COLO668 (cell line): ENCODE measurements at regions not wholly inside any gene's neighbourhood (a gene's known extent, or its start where the extent isn't known, plus 50 kb on each side); places are given as distances from the start of the nearest gene placed in this dataset.
"Not testable (repeated sequence)": the region's sequence is repeated elsewhere in the genome, so short reads cannot be mapped to it uniquely, and the experiment has no call there.

ENCODE experiments used
- DNase-seq: peaks from one replicate; lab custom pipeline; 2025; ENCODE audit not compliant: unreplicated experiment; lab: John Stamatoyannopoulos, UW

DNA sequence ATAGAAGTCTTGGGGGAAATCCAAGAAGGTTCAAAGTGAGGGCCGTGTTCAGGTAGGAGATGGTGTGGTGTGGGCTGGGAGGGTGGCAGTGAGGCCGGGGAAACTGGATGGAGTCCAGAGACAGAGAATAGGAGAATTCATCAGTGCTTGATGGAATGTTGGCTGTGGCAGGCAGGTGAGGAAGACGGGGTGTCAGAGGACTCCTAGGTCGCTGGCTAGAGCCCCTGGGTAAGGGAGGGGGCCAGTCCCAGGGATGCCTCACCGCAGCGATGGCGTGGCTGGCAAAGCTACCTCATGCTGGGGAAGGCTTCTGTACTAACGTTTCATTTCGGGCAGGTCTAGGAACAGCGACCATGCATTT is 373.0 kb downstream of the RPS24 start:
- no peak for DNase-seq

DNA sequence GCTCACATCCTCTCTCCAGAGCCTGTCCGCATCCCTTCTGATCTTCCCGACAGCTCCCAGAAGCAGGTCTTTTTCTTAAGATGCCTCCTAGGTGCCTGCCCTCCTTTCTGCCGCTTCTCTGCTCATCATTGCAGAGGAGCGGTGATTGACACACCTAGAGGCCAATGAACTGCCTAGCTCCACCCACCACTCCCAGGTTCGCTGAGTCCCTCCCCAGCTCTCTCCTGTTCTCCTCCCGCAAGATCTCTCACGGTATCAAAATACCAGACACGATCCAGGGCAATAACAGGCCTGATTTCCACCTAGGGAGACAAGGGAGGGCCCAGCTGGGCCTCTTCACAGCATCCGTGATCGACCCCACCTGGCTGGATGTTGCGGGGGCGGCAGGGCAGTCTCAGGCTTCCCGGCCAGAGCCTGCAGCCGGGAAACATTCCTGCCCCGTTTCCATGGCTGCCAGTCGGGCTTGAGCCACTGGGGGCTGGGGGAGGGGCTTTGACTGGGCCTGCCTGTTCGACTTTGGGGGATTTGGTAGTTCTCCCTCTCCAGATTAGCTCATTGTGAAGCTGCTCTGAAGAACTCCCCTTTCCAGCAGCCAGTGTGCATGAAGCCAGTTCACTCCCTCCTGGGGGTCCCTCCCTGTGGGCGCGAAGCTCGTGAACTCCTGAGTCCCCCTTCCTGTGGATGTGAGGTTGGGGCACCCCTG is 373.5 kb downstream of the RPS24 start:
- peak; percentile 83 for DNase-seq

DNA sequence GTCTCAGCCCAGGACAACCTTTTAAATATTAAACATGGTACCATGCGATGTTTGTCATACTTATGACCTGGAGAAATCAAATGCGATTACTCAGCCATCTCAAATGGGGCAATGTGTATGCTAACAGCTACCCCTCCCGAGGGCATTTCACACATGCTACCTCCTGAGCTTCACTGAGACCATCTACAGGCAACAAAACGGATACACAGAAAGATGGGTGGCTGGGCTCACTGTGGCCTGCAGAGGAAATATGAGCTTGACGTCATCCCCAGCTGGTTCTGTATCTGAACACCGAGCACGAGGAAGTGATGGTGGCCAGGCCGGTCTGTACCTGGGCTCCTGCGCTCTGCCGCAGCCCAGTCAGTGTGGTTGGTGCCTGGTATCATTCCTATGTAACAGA is 374.3 kb downstream of the RPS24 start:
- DNase-seq: no peak

DNA sequence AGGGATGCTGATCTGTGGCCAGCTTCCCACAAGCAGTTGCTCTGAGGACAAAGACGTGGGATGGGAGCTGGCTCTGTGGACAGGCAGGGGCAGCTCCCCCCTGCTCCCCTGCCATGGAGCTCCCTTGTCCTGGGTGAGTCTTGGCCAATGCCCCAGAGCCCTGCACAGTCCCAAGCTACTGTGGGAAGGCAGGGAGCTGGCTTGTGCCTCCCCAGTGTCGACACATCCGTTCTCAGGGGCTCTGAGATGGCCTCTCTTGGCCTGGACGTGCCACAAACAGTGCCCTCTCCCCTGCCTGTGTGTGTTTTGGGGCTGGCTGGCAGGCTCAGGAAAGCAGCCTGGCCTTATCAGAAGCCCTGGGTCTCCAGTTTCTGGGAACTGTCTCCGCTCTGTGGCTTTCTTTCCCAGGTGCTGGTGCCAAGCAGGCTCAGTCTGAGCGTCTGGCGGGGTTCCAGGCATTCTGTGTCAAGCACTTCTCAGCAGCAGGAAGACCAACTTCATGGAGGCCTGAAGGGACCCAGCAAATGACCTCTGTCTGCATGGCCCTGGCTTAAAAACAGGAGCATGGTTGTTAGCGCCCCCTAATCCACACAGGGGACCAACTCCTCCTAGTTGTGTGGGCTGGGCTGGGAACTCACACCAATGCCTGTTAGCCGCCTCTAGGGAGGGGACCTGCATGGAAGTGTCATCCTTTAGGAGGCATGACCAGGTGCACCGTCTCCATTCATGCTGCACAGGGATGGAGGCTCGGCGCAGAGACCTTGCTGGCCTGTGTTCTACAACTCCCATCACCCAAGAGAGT is 375.2 kb downstream of the RPS24 start:
- DNase-seq: peak; percentile 18

DNA sequence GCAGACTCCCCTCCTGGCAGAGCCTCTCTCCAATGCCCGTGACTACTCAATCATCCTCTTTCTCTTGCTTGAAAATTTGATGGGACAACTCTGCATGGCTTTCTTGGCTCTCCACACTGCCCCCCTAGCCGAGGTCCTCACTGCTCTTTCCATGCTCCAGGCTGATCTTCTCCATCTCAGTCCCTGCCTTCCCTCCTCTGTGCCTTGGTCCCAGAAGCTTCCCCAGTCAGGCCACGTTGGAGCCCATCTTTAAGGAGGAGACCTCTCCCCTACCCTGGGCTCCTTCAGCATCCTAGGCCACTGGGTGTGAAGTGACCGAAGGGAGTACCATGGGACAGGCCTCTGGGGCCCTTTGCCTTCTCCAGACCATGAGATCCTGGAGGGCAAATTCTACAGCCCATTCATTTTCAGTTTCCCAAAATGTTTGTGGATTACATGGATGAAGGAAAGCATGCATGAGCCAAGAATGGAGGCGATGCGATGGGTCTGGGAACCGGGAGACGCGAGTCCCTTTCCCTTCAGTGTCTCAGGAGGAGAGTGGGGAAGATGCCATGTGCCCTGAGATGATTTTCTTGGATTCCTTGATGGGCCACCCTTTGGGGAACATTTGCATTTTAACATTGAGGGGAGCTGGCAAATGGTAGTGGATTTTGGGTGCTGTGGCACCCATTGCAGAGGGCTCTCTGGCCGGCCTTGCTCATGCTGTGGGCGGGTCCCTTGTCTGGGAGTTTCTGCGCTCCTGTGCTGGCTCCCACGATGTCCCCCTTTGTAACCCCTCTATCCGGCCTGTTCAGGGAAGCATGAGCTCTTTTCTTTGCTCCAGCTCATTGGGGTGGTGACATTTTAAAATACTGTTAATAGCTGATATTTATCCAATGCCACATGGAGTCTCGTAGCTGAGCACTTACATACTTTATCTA is 376.6 kb downstream of the RPS24 start:
- DNase-seq: no peak

DNA sequence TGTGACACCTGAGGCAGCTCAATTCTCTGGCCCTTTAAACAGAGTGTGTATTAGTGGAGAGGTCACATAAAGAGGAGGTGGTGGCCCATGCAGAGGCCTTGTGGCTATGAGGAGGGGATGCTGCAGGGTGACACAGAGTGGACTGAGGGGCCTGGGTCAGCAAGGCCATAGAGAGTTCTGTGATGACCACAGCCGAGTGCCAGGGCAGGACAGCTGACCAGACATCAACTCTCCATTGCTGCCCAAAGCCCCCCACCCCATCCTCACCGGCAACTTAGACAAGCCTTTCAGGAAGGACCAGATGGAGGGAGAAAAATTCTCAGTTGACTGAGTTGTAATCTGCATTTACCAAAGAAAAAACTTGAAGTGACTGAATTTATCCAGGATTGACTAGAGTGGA is 378.1 kb downstream of the RPS24 start:
- DNase-seq: no peak

DNA sequence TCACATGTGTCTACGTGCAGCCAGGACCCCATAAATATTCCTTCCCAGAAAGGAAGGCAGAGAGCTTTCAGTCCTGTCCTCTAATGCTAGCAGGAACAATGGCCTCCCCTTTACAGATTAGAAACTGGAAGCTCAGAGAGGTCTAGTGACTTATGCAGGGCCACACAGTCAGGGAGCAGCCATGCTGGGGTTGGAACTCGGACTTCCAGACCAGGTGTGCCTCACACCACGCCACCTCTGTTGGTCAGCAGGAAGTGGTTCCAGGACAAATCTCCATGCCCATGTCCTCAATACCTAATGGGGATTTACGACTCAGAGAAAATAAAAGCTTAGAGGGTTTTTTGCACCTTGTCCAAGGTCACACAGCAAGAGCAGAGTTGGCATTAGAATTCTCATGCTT is 378.9 kb downstream of the RPS24 start:
- DNase-seq: no peak

DNA sequence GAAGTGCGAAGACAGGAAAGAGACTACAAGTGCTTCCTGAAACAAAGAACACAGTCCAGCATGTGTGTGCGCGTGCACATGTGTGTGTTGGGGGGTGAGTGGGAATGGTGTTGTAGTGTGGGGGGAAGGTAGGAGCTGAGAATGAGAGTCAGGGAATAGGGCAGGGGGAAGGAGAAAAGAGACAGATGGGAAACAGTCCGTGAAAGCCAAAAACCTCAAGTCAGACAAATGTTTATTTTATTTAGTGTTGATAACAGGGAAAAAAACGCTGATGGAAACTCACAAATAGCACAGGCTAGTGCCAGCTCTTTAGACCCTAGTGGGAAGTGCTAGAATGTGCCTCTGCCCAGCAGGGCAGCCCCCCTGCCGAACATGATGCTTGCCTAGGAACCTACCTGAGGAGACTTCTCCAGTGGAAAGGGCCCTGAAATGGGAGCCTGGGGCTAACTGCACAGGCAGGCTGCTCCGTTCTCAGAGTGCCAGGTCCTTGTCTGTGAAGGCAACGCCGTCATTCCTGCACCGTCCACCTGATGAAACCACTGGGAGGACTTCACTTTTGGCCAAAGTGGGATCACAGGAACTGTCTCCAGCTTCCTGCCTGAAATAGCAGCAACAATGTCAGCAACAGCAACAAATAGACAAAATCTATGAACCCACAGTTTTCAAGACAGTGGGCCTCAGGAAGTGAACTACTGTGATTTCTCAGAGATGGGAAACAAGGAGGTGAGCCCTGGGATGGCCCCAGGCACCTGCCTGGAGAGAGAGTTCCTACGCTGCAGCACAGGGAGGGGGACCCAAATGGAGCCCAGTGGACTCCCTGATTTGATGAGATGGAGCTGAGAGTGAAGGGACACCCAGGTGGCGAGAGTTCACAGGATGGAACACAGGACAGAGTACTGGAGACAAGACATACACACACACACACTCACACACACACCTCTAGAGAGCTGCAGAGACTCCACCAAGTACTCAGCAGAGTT is 379.7 kb downstream of the RPS24 start:
- no peak for DNase-seq

DNA sequence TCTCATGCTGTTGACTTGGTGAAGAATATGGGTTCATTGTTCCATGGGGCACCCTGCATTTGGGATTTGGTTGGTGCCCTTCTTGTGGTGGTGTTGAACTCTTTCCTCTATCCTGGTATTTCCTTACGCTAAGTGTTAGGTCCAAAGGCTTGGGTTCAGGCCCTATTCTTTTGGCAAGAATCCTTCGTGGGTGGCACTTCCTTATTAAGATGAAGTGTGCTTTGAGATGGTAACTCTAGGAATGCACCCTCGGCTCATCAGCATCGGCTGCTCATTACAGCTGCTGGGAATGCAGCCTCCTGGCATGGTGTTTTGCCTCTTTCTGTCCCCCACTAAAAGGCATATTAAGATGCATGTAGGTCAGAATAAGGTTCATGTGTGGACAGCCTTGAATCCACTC is 380.7 kb downstream of the RPS24 start:
- DNase-seq: no peak

DNA sequence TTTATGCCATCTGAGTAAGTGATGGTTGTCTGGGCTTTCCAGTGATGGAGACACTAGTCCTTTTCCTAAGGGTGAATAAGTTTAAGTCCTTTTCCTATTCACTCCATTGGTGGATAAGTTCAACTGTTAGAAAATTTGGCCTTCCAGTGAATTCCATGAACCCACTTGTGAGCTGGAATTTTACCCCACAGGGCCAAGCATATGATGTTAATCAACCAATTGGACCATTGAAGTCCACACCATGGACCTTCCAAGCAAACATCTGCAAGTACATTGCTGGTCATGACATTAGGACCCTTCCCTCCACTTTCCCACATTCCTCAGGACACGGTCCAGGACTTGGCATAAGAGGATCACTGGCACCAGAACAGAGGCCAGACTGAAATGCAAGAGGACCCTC is 381.4 kb downstream of the RPS24 start:
- no peak for DNase-seq

DNA sequence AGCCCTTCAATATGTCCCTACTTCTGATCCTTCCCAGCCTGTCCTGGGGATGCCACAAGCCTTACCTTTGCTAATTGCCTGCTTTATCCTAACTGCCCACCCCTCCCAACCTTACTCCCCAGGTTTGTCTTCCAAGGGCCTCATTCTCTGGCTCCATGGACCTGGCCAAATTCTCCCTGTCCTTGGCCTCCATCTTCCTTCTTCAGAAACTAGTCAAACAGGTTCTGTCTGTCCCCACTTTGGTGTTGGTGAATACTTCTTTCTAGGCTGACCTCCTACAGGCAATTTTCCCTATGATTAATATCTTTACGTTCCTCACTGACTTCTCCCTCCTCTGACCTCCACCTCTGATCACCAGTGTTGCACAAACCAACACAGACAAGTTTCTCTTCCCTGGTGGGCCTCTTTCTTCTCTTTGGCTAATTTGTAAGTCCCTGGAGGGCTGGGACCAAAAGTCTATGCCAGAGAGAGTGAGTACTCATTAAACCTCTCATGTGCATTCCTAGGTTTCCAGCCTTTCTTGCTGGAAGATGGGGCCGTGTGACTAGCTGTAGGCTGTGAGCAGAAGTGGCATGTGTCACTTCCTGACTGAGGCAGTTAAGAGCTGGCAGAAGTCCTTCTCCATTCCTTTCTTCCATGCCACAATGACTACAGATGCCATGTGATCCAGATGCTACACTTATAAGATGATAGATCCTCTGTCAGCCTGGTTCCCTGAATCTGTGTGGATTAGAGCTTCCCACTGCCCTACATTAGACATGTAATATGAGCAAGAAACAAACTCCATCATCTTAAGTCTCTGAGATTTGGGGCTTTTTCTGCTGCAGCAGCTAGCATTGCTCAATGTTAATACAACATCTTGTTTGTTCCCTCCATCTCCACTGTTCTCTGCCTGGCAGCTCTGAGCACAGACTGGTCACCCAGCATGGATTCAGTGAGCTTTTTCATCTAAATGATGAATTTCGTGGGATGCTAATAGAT is 382.7 kb downstream of the RPS24 start:
- no peak for DNase-seq

DNA sequence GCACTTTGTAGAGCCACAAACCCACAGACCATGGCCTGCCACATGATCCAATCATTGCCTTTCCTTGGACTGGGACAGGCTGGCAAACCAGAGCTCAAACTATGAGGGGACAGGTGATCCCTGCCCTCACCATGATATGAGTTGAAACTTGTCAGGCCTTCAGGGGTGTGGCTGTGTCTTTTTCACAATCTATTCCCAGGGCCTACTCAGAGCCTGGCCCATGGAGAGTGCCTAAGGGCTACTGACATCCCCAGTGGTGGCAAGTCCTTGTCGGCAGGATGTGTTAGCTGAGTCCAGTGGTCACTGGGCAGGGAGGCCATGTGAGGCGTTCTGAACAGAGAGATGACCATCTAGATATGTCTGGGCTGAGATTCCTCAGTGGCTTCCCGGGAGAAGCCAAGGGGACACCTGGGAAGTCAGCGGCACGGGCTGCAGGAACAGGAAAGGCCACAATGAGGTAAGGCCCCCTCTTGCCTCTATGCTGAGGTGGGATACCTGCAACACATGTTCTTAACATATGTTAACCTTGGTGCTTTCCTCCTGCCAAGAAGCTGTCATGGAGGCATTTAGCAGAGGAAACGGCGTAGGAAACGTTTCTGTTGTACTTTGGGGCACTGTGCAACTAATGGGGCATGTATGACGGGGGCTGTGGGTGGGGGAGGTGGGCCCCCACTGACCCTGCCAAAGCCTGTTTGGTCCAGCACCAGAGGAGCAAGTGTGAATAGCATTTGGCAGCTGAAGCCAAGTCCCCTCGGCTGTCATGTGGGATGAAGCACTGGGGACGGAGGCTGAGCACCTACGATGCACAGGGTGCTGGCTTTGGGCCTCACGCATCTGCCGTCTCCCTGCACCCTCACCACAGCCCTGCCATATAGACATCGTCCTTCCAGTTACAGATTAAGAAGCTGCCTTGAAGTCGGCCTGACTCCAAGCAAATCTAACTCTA is 384.0 kb downstream of the RPS24 start:
- no peak for DNase-seq

DNA sequence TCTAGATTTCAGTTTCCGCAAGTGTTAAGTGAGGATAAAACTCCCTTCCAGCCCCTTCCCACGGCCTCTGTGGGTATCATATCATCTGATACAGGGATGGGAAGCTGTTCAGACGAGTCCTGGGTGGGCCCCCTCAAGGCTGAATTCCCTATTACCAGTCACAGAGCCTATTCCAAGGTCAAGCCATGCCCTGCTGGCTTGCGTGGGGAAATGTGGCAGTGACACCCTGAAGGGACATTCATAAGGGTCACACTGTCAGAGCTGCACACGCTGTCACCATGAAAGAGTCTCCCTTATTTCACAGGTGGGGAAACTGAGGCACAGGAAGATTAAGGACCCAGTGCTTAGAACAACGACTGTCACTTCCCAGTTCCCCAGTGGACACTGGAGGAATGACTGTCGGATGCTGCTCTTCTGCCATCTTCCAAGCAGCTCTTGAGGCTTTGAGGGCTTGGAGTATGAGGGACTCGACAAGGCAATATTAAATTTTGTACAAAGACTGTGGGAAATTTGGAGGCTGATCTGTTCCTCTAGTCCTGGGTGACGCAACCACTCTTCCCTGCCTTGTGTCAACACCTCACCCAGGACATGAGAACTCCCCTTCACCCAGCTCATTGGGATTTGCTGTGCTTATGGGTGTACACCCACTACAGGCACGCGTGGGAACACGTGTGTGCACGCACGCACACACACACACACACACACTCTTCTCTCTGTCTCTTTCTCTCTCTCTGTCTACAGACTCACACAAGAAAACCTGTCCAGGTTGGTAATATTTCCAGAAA is 386.0 kb downstream of the RPS24 start:
- DNase-seq: no peak

DNA sequence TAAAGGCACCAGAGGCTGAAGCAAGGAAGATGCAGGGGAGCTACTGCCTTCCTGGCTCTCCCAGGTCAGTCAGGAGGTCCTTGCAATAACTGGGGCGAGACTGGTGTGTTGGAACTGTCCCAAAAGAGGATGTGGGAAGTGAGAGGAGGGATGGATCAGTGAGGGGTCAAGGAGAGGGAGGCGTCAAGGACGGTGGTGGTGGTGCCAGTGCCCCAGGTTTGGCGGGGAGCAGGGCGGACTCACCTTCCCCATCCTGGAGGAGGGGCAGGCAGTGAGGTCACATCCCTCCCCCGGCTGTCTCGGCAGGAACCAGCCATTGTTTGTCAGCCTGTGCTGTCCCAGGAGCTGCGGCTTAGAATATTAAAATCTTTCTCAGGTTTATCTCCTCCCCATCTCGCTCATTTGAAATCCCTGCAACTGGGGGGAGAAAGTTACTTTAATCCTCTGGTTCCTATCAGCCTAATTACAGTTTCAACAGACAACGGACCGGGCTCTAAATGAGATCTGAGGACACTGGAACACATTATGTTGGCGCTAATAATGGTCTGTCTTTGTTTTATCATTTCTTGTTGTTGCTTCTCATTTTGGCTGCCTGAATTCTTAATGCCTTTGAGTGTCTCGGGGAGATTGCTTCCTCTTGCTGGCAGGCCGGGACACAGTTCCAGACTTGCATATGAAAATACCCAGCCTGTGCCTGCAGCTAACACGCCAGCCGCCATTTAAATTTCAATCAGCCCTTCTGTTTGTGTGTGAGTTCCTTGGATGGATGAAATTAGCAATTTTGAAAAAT is 387.5 kb downstream of the RPS24 start:
- DNase-seq: no peak

DNA sequence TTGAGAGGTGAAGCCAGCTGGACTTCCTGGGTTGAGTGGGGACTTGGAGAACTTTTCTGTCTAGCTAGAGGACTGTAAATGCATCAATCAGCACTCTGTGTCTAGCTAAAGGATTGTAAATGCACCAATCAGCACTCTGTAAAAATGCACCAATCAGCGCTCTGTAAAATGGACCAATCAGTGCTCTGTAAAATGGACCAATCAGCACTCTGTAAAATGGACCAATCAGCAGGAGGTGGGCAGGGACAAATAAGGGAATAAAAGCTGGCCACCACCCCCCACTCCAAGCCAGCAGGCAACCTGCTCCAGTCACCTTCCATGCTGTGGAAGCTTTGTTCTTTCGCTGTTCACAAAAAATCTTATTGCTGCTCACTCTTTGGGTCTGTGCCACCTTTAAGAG is 390.4 kb downstream of the RPS24 start:
- DNase-seq: not testable (repeated sequence)

DNA sequence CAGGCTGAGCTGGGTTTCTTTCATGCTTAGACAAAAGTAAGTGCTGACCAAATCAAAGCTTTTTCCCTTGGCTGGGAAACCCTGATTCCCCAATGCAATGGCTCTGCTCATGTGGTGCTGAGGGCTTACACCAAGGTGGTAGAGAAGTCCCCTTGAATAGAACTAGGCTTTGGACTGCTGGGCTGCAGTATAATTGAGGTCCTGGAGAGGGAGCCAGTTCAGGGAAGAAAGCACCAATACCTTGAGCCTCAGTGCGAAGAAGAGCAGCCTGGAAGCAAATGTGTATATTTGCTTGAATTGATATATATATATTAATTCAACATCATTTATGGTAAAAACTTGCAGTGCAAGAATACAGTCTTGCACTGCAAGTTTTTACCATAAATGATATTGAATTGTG is 391.1 kb downstream of the RPS24 start:
- no peak for DNase-seq

DNA sequence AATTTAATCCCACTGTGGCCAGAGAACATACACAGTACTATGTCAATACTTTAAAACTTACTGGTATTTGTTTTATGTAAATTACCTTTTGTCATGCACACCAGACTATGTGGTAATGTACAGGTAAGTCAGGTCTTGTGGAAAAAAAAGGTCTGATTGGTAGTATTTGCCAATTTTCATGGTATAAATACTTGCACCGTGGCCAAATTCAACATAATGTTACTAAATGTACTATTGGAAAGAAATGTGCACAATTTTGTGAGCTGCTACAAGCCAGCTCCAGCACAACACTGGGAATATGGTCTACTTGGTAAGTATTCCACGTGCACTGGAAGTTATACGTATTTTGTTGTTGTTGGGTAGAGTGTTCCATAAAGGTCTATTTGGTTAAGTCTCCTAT is 392.5 kb downstream of the RPS24 start:
- no peak for DNase-seq
